ENCODE measurements at regions not wholly inside any gene's neighbourhood (a gene's known extent, or its start where the extent isn't known, plus 50 kb on each side); places are given as distances from the start of the nearest gene placed in this dataset.

DNA sequence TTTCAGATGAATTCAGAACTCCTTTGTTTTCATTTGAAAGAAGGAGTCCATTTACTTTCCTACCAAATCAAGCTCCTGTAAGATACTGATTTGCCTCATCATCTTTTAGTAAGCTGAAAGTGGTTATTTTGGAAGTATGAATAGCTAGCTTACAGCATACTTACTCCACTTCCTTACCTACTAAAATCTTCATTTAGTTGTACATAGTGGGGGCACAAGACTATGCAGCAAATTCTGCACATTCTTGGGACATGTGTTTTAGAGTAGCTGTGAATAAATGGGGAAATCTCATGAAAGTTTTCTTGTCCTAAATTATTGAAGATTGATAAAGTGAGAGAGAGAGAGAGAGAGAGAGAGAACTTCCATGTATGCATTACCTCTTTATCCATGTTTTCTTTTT lies 256.3 kb downstream of the OGFRL1 start:
- no peaks in the 10 kb centered on the region for H3K4me1 ChIP-seq (replicated peaks)
- TF ChIP-seq, protein P1, sequence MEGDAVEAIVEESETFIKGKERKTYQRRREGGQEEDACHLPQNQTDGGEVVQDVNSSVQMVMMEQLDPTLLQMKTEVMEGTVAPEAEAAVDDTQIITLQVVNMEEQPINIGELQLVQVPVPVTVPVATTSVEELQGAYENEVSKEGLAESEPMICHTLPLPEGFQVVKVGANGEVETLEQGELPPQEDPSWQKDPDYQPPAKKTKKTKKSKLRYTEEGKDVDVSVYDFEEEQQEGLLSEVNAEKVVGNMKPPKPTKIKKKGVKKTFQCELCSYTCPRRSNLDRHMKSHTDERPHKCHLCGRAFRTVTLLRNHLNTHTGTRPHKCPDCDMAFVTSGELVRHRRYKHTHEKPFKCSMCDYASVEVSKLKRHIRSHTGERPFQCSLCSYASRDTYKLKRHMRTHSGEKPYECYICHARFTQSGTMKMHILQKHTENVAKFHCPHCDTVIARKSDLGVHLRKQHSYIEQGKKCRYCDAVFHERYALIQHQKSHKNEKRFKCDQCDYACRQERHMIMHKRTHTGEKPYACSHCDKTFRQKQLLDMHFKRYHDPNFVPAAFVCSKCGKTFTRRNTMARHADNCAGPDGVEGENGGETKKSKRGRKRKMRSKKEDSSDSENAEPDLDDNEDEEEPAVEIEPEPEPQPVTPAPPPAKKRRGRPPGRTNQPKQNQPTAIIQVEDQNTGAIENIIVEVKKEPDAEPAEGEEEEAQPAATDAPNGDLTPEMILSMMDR (IDR thresholded peaks at IDR 0.05), result no peak
- TF ChIP-seq POLR2A (IDR thresholded peaks at IDR 0.05) (no peak), POLR2AphosphoS5 (IDR thresholded peaks at IDR 0.05) (no peak)
- no peaks in the 10 kb centered on the region for H3K9me3 ChIP-seq
- no peaks in the 10 kb centered on the region for H3K27me3 ChIP-seq (replicated peaks; ENCODE audit: insufficient read depth)
- no peaks in the 10 kb centered on the region for H3K36me3 ChIP-seq
- DNase-seq (ENCODE audit: low spot score), result no peak
- H3K27ac ChIP-seq, result no peak overlapping the region
- no peak overlapping the region for H3K4me3 ChIP-seq
- intact Hi-C loops (cut with DNase I), result no loop called here

DNA sequence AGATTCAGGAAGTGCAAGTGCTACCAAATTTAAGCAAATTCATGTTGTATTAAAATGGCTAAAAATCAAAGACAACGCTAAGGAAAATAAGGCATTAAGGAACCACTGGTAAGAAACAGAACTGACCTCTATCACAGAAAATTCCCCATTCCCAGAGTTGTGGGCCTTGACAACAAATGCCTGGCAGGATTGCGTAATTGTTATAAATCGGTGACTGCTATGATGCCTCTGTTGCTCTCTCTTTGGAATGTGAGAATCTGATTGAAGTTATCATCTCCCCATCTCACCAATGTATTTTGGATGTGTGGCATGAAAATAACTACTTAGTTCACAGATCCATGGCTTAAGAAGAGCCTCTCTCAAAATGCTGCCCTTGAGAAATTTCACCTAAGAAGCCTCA lies 257.3 kb downstream of the OGFRL1 start:
- H3K4me1 ChIP-seq (replicated peaks), result no peaks in the 10 kb centered on the region
- 97% methylated on average over 3 of the region's 3 CpGs for WGBS
- H3K27ac ChIP-seq, result no peak overlapping the region
- intact Hi-C loops (cut with DNase I), result no loop called here
- no peak for TF ChIP-seq POLR2A (IDR thresholded peaks at IDR 0.05)
- H3K4me3 ChIP-seq, result no peak overlapping the region
- no peaks in the 10 kb centered on the region for H3K36me3 ChIP-seq
- DNase-seq (ENCODE audit: low spot score), result no peak
- no peaks in the 10 kb centered on the region for H3K27me3 ChIP-seq (replicated peaks; ENCODE audit: insufficient read depth)
- H3K9me3 ChIP-seq, result no peaks in the 10 kb centered on the region

DNA sequence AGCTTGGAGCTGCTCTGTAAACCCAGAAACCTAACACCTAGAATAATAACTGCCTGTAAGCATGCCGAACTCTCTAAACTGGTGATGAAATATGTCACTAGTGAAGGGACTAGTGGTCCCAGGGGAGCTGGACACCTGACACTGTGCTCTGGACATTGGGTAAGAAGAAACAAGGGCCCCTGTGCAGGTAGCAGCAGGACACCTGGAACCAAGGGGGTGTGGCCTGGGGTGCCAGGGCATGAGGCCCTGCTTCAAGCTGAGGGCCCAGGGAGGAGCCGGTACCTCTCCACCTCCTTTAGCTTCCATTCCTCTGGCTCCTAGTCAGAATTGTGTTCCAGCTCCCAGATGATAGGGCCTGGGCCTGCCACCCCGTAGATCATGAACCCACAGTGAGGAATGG lies 263.2 kb downstream of the OGFRL1 start:
- WGBS, result 89% methylated on average over 3 of the region's 3 CpGs
- TF ChIP-seq POLR2A (IDR thresholded peaks at IDR 0.05) (no peak), POLR2AphosphoS5 (IDR thresholded peaks at IDR 0.05) (no peak)
- TF ChIP-seq, protein P1 (IDR thresholded peaks at IDR 0.05), result no peak
- H3K27ac ChIP-seq, result no peak overlapping the region

DNA sequence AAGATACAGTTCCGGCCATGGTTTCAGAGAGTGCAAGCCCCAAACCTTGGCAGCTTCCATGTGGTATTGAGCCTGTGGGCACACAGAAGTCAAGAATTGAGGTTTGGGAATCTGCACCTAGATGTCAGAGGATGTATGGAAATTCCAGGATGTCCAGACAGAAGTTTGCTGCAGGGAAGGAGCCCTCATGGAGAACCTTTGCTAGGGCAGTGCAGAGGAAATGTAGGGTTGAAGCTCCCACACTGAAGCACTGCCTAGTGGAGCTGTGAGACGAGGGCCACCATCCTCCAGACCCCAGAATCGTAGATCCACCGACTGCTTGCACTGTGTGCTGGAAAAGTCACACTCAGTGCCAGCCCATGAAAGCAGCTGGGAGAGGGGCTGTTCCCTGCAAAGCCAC lies 267.5 kb downstream of the OGFRL1 start:
- no peak overlapping the region for H3K27ac ChIP-seq
- intact Hi-C loops (cut with DNase I), result no loop called here
- H3K9me3 ChIP-seq, result no peaks in the 10 kb centered on the region
- no peak for DNase-seq (ENCODE audit: low spot score)
- no peaks in the 10 kb centered on the region for H3K4me1 ChIP-seq (replicated peaks)
- 88% methylated on average over 4 of the region's 4 CpGs for WGBS
- H3K4me3 ChIP-seq, result no peak overlapping the region
- H3K27me3 ChIP-seq (replicated peaks; ENCODE audit: insufficient read depth), result no peaks in the 10 kb centered on the region
- no peaks in the 10 kb centered on the region for H3K36me3 ChIP-seq
- no peak for TF ChIP-seq POLR2AphosphoS5 (IDR thresholded peaks at IDR 0.05)
- TF ChIP-seq POLR2A (IDR thresholded peaks at IDR 0.05), result no peak
- TF ChIP-seq, protein P1 (IDR thresholded peaks at IDR 0.05), result no peak

More for the DNA sequence above, 263.2 kb downstream of the OGFRL1 start:
- H3K36me3 ChIP-seq, result no peaks in the 10 kb centered on the region
- intact Hi-C loops (cut with DNase I), result no loop called here
- no peaks in the 10 kb centered on the region for H3K4me1 ChIP-seq (replicated peaks)
- H3K9me3 ChIP-seq, result no peaks in the 10 kb centered on the region
- DNase-seq (ENCODE audit: low spot score), result no peak
- H3K4me3 ChIP-seq, result no peak overlapping the region
- no peaks in the 10 kb centered on the region for H3K27me3 ChIP-seq (replicated peaks; ENCODE audit: insufficient read depth)

DNA sequence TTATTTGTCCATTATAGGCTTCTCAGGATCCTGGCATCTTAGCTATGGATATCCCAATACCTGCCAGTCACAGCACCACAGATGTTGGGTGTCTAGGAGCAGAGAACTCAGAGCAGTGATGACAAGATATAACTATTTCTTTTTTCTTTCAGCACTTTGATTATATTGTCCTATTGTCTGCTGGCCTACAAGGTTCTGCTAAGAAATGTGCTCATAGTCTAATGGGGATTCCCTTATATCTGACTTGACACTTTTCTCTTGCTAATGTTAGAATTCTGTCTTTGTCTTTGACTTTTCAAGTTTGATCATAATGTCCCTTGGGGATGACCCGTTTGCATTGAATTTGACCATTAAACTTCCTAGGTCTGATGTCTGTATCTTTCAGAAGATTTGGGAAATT lies 270.4 kb downstream of the OGFRL1 start:
- WGBS, result 95% methylated on average over 1 of the region's 1 CpG
- Histone ChIP-seq H3K27me3 (replicated peaks; ENCODE audit: insufficient read depth) (no peaks in the 10 kb centered on the region), H3K9me3 (no peaks in the 10 kb centered on the region), H3K4me1 (replicated peaks) (no peaks in the 10 kb centered on the region), H3K4me3 (no peak overlapping the region), H3K36me3 (no peaks in the 10 kb centered on the region), H3K27ac (no peak overlapping the region)
- no peak for DNase-seq (ENCODE audit: low spot score)
- TF ChIP-seq POLR2A (IDR thresholded peaks at IDR 0.05), result no peak
- no peak for TF ChIP-seq POLR2AphosphoS5 (IDR thresholded peaks at IDR 0.05)
- TF ChIP-seq, protein P1 (IDR thresholded peaks at IDR 0.05), result no peak
- intact Hi-C loops (cut with DNase I), result no loop called here

Data from prostate gland (tissue), 2 donors.